Eye (tissue), 1 donor: ENCODE measurements at regions not wholly inside any gene's neighbourhood (a gene's known extent, or its start where the extent isn't known, plus 50 kb on each side); places are given as distances from the start of the nearest gene placed in this dataset.

Source experiments
- DNase-seq: peaks from one replicate; pipeline ENCODE4 v3.0.0-alpha.2; 2015

- DNase-seq = no peak
Measured at GRCh38 chr2:78498125-78498524, 527.4 kb upstream of the REG3G start.

GRCh38 chr2:78506301-78506700, 519.2 kb upstream of the REG3G start:
- no peak for DNase-seq

- no peak for DNase-seq
Measured at GRCh38 chr2:78521938-78522337, 503.6 kb upstream of the REG3G start.

- DNase-seq = no peak
Measured at GRCh38 chr2:78532762-78533379, 492.6 kb upstream of the REG3G start.

- DNase-seq = no peak
Measured at GRCh38 chr2:78535395-78535794, 490.1 kb upstream of the REG3G start.

GRCh38 chr2:78538322-78538721, 487.2 kb upstream of the REG3G start:
- no peak for DNase-seq

GRCh38 chr2:78540255-78540654, 485.2 kb upstream of the REG3G start:
- no peak for DNase-seq

- DNase-seq = no peak
Measured at GRCh38 chr2:78541088-78541450, 484.4 kb upstream of the REG3G start.

- no peak for DNase-seq
Measured at GRCh38 chr2:78541451-78542267, 483.8 kb upstream of the REG3G start.

- DNase-seq = no peak
Measured at GRCh38 chr2:78546843-78547242, 478.7 kb upstream of the REG3G start.

GRCh38 chr2:78549766-78550165, 475.7 kb upstream of the REG3G start:
- no peak for DNase-seq

GRCh38 chr2:78553866-78554647, 471.4 kb upstream of the REG3G start:
- no peak for DNase-seq

GRCh38 chr2:78561876-78562275, 463.6 kb upstream of the REG3G start:
- DNase-seq = peak; percentile 39

- DNase-seq = no peak
Measured at GRCh38 chr2:78564666-78565065, 460.8 kb upstream of the REG3G start.

GRCh38 chr2:78568782-78569373, 456.6 kb upstream of the REG3G start:
- DNase-seq = no peak

- DNase-seq = no peak
Measured at GRCh38 chr2:78576409-78576808, 449.1 kb upstream of the REG3G start.

GRCh38 chr2:78585871-78586270, 439.6 kb upstream of the REG3G start:
- DNase-seq = no peak

- DNase-seq = no peak
Measured at GRCh38 chr2:78586316-78586715, 439.2 kb upstream of the REG3G start.

- no peak for DNase-seq
Measured at GRCh38 chr2:78589871-78590270, 435.6 kb upstream of the REG3G start.

GRCh38 chr2:78592491-78592890, 433.0 kb upstream of the REG3G start:
- DNase-seq = no peak

- DNase-seq = no peak
Measured at GRCh38 chr2:78601113-78601512, 424.4 kb upstream of the REG3G start.

GRCh38 chr2:78602862-78603261, 422.6 kb upstream of the REG3G start:
- DNase-seq = no peak

- DNase-seq = no peak
Measured at GRCh38 chr2:78606895-78607294, 418.6 kb upstream of the REG3G start.

- no peak for DNase-seq
Measured at GRCh38 chr2:78614726-78615125, 410.8 kb upstream of the REG3G start.
